ENCODE measurements at regions not wholly inside any gene's neighbourhood (a gene's known extent, or its start where the extent isn't known, plus 50 kb on each side); places are given as distances from the start of the nearest gene placed in this dataset.

DNA sequence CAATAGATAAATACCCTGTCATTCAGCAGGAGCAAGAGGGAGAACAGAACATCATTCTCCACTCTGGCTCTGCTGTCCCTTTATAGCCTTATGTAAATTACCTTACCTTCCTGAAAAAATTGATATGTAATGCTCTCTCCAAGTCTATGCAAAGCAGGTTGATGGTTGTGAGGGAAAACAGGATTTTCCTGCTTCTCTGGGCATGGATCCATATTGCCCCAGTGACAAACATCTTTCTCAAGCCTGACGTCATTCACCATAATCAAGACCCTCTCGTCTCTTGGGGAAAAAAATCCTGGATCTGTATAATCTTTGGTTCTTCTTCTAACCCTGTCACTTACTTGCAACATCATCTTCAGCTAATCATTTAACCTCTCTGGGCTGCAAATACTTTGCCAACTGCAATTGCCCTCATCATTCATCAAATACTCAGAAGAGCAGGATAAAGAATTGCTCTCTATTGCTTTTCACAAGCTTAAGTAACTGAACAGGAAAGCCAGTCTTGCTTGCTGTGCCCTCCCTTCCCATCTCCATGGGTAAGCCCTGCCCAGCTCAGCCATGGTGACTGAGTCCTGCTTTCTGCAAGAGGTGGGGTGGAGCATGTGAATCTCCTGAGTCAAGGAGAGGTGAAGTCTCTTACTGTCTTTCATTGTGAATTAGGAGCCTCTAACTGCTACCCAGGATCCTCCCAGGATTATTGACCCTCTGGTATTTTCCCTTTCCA is 123.7 kb upstream of the KLF7 start:
- TF ChIP-seq, protein P1, sequence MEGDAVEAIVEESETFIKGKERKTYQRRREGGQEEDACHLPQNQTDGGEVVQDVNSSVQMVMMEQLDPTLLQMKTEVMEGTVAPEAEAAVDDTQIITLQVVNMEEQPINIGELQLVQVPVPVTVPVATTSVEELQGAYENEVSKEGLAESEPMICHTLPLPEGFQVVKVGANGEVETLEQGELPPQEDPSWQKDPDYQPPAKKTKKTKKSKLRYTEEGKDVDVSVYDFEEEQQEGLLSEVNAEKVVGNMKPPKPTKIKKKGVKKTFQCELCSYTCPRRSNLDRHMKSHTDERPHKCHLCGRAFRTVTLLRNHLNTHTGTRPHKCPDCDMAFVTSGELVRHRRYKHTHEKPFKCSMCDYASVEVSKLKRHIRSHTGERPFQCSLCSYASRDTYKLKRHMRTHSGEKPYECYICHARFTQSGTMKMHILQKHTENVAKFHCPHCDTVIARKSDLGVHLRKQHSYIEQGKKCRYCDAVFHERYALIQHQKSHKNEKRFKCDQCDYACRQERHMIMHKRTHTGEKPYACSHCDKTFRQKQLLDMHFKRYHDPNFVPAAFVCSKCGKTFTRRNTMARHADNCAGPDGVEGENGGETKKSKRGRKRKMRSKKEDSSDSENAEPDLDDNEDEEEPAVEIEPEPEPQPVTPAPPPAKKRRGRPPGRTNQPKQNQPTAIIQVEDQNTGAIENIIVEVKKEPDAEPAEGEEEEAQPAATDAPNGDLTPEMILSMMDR (conservative IDR thresholded peaks at IDR 0.05; ENCODE audit: low read length) = no peak
- no peak for DNase-seq (ENCODE audit: low read depth)
- no peak overlapping the region for H3K4me3 ChIP-seq (ENCODE audit: low read length)

DNA sequence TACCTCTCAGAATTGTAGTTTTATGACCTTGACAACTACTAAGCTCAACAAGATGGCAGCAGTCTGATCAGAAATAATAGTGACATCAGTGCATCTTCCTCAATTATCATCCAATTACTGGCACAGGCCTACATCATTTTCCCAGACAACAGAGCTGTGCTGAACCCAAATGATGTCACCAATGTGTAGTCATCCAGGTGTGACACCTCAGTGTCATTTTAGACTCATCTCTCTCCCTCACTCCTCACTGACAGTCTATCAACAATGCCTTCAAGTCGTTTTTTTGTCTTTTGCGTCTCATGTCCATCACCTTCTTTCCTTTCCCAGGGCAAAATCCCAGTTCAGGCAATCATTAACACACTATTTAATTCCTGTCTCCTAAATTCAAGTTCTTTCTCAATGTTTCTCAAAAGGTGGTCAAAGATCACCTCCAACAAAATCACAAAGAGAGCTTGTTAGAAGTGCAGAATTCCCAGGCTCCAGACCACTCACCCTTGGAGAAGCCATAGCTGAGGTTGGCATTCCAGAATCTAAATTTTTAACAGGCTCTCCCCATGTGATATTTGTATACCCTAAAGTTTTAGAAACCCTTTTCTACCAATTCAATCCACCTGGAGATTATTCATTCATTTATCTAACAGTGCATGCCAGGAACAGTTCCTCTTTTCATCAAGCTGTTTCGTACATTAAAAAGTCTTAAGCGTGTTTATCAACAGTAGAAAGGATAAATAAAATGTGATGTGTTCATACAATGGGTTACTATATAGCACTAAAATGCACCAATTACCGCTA is 125.3 kb upstream of the KLF7 start:
- DNase-seq (ENCODE audit: low read depth) = no peak
- TF ChIP-seq, protein P1 (conservative IDR thresholded peaks at IDR 0.05; ENCODE audit: low read length) = no peak
- H3K4me3 ChIP-seq (ENCODE audit: low read length) = no peak overlapping the region

DNA sequence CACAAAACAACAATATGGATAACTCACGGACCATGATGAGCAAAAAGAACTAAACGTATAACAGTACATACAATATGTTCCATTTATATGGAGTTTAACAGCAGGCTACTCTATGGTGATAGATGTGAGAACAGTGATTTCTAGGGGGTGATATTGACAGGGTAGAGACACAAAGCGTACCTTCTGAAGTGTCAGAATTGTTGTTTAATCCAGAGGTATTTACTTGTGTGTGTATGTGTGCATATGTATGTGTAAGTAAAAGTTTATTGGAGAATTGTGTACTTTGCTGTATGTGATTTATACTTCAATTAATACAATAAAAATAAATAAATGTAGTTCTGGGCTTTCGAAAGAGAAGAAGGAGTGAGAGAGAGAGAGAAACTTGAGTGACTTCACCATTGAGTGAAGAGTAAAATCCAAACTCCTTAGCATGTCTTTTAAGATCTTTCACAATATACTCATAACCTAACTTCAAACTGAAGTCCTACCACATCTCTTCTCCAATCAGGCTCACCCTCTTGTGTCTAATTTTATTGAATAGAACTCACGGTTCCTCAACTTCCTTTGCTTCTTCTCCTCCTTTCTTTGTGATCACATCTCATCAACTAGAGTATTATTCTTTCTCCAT is 126.0 kb upstream of the KLF7 start:
- no peak overlapping the region for H3K4me3 ChIP-seq (ENCODE audit: low read length)
- TF ChIP-seq, protein P1 (conservative IDR thresholded peaks at IDR 0.05; ENCODE audit: low read length) = no peak
- no peak for DNase-seq (ENCODE audit: low read depth)

DNA sequence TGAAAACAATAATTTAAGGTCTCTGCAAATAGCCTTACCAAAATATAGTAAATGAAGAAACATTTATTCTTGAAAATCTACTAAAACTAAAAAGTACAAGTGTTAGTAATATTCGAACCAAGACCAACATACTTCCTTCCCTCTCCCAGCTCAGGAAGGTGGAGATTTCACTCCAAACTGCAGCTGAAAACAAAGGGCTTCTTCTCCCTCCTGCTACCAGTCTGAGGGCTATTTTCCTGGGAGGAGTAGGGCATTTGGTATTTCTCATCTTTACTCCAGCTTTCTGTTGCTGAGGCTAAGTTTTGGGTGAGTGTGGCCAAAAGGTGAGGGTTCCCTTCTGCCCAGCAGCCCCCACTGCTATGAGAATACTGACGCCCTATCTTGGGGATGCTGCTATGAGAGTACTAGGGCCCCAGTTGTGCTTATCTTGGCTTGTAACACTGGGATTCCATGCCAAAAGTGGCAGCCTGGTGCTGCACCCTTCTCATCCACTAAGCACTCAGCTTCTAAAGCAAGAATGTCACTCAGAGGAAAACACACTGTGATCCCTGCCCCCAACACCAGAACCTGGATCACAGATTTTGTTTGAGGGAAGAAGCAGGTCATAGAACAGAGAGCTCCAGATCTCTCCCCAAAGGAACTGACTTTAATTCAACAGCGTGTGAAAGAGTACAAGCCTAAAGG is 130.7 kb upstream of the KLF7 start:
- H3K4me3 ChIP-seq (ENCODE audit: low read length) = no peak overlapping the region
- no peak for DNase-seq (ENCODE audit: low read depth)
- TF ChIP-seq, protein P1 (conservative IDR thresholded peaks at IDR 0.05; ENCODE audit: low read length) = no peak

DNA sequence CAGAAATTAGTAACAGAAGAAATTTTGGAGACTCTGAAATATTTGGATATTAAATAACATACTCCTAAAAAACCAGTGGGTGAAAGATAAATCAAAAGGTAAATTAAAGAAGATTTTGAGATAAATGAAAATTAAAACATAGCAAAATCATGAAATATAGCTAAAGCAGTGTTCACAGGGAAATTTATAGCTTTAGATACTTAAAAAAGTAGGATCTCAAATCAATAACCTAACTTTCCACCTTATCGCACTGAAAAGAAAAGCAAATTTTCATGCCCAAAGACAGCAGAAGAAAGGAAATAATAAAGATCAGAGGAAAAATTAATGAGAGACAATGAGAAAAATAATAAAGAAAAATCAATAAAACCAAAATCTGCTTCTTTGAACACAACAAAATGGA is 135.1 kb upstream of the KLF7 start:
- TF ChIP-seq, protein P1 (conservative IDR thresholded peaks at IDR 0.05; ENCODE audit: low read length) = no peak
- DNase-seq (ENCODE audit: low read depth) = no peak
- no peak overlapping the region for H3K4me3 ChIP-seq (ENCODE audit: low read length)

DNA sequence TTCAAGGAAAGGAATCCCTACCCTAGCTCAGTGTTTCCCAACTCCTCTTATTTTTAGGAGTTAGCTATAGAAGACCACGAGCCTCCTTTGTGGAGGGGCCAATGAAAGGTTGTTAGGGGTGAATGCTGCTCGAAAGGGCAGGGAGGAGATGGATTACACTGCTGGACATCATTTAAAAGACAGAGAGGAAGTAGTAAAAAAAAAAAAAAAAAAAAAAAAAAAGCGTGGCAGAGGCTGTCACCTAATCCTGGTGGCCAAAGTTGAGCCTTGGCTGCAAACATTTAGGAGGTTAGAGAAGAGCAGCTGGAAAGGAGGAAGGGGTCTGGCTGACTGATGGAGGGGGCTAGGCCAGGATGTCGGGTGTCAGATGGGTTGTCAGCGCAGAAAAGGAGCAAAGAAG is 139.0 kb upstream of the KLF7 start:
- DNase-seq (ENCODE audit: low read depth) = no peak
- TF ChIP-seq, protein P1 (conservative IDR thresholded peaks at IDR 0.05; ENCODE audit: low read length) = no peak
- no peak overlapping the region for H3K4me3 ChIP-seq (ENCODE audit: low read length)
